ENCODE measurements at regions not wholly inside any gene's neighbourhood (a gene's known extent, or its start where the extent isn't known, plus 50 kb on each side); places are given as distances from the start of the nearest gene placed in this dataset.

DNA sequence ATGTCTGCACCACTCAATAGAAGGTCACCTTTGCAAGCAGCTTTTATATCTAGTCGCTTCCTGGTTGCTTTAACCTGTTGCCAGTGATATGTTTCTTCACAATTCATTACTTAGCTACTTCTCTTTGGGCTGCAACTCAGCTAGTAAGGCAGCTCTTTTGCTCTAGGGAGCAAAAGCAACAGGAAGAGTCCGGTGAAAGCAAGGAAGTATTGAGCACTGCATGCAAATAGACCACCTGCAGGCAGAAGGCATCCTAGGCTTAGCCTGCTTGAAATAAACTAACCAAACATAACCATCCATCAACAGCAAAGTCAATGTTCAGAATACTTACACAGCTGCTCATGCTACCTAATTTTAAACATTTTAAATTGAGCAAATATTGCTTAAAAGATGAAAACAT lies 529.2 kb upstream of the LINC00305 start:
- TF ChIP-seq, protein P1, sequence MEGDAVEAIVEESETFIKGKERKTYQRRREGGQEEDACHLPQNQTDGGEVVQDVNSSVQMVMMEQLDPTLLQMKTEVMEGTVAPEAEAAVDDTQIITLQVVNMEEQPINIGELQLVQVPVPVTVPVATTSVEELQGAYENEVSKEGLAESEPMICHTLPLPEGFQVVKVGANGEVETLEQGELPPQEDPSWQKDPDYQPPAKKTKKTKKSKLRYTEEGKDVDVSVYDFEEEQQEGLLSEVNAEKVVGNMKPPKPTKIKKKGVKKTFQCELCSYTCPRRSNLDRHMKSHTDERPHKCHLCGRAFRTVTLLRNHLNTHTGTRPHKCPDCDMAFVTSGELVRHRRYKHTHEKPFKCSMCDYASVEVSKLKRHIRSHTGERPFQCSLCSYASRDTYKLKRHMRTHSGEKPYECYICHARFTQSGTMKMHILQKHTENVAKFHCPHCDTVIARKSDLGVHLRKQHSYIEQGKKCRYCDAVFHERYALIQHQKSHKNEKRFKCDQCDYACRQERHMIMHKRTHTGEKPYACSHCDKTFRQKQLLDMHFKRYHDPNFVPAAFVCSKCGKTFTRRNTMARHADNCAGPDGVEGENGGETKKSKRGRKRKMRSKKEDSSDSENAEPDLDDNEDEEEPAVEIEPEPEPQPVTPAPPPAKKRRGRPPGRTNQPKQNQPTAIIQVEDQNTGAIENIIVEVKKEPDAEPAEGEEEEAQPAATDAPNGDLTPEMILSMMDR (IDR thresholded peaks at IDR 0.05): no peak

DNA sequence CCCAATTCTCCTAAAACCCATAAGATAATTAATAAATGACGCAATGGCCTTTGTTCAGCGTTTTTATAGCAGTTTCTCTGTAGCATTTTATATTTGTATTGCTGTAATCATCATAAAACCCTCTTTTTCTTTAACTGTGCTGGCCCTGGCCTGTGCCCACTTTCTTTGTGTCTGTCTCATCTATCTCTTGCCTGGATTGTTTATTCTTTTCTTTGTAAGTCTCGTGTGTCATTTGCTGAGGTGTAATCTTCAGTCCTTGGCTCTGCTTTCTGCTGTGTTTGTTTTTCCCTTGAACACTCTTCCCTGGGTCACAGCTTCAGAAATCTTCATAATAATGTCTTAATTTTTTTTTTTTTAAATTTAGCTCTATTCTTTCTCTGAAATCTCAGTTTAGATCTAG lies 525.8 kb upstream of the LINC00305 start:
- TF ChIP-seq, protein P1 (IDR thresholded peaks at IDR 0.05): no peak

DNA sequence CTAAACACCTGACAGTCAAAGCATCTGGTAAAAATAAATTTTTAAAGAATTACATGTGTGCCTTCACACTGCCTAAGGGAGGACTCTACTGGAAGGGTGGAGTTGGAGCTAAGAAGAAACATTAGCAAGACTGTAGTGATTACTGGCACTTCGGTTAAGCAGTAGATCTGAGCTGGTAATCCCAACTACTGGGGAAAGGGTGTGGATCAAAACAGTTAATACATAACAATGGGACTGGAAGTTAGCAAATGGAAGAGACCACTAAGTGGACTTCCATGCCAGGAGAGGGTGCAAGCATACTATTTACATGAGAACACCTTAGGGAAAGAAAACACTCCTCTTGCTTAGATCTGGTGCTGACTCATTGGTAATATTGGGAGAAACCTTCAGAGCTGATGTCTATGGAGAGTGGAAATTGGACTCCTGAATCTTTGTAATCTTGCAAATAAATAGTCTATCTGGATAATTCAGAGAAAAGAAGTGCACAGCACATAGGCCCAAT lies 519.6 kb upstream of the LINC00305 start:
- TF ChIP-seq, protein P1 (IDR thresholded peaks at IDR 0.05): no peak

DNA sequence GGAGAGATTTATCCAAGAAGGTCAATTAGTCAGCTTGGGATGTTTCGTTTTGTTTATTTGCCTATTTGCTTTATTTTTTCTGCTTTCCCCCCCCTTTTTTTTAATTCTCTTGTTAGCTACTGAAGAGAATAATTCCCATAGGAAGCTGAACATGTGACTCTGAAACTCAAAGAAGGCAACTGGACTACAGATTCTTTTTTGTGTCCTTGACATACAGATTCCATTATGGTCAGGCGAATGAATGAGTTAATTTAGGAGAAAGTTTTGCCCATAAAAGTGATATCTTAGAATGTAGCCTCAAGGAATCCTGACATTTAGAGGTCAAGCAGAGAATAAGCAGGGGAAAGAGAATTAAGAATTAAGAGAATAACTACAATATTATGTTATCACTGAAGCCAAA lies 514.2 kb upstream of the LINC00305 start:
- TF ChIP-seq, protein P1 (IDR thresholded peaks at IDR 0.05): no peak

DNA sequence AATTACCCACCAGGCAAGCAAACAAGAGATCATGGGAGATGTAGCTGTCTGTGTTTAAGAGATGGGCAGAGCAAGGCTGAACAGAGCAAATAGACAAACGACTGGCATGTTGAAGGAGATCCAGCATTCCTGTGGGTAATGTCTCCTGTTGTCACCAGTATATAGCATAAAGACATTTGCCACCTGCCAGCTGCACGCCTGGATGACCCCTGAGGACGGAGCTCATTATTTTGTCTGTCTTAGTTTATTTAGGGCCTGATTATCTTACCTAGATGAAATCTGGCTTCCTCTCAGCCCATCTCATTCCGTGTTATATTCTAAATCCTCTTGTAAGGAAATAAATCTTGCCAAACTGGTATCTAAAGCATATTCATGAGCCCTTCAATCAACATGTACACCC lies 510.3 kb upstream of the LINC00305 start:
- TF ChIP-seq, protein P1 (IDR thresholded peaks at IDR 0.05): no peak

DNA sequence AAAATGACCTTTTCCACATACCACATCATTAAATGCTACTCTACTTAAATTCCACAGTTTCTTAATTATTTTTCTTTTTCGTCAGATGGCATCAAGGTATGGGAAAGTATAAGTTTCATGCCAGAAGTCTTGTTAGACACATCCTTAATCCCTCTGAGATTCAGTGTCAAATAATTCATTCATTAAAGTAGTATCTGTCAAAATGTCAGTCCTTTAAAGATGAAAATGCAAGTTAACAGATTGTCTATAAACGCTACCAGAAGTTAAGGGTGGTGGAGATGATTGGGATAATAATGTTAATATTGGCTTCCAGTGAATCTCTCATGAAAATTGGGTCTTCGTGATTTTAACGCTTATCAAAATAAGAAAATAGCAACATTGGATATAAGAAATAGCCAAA lies 504.2 kb upstream of the LINC00305 start:
- TF ChIP-seq, protein P1 (IDR thresholded peaks at IDR 0.05): no peak

DNA sequence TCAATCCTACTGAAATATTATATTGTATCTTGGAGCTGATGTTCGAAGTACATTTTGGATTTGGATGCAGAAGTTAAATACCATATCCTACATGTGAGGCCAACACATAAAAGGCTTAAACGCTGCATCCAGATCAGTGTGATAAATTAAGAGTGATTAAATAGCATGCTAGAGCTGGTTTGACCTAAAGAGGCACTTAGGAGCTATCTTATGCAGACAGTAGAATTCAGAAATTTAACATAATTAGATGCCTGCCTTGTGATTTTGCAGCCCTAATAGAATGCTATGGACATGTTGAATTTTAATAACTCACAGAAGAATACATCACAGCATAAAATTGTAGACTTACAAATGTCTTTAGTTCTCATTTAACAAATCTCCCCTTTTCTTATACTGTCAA lies 501.2 kb upstream of the LINC00305 start:
- TF ChIP-seq, protein P1 (IDR thresholded peaks at IDR 0.05): no peak

DNA sequence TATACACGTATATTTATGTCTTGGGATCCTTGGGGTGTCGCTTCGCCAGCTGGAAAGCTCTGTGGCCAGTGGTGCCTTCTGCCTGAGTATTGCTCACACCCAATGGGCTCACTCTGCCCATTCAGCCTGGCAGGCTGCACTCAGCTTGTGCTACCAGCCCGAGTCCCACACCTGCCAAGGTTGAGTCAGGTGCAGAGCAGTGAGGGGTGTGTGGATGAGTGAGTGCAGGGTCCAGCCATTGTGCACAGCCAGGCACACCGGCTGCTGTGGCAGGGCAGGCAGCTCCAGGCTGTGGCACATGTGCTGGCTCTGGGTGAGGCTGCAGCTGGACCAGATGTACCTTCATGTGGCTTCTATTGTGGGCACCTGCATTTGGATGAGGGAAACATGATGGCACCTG lies 496.9 kb upstream of the LINC00305 start:
- TF ChIP-seq, protein P1 (IDR thresholded peaks at IDR 0.05): no peak
